ENCODE measurements at regions not wholly inside any gene's neighbourhood (a gene's known extent, or its start where the extent isn't known, plus 50 kb on each side); places are given as distances from the start of the nearest gene placed in this dataset.

GRCh38 chr20:22833851-22834250 is 201.3 kb upstream of the SSTR4 start:
- Histone ChIP-seq H3K14ac (ENCODE audit: insufficient read depth, low read length) (no peak overlapping the region), H2BK120ac (ENCODE audit: low read depth, low read length, poor library complexity, severe bottlenecking) (no peak overlapping the region), H2BK12ac (ENCODE audit: insufficient read length, low read depth, low read length) (no peak overlapping the region), H3K23ac (ENCODE audit: insufficient read length, low read depth, low read length) (no peak overlapping the region), H3K18ac (ENCODE audit: insufficient read length, low read depth, low read length) (no peak overlapping the region), H3K23me2 (ENCODE audit: insufficient read length, low read depth, low read length, poor library complexity, severe bottlenecking) (no peaks in the 10 kb centered on the region), H3K27me3 (ENCODE audit: insufficient read depth, low read length) (no peaks in the 10 kb centered on the region), H2AK5ac (ENCODE audit: insufficient read length, low read length) (no peak overlapping the region), H3K4me2 (ENCODE audit: insufficient read depth, insufficient read length, low read length) (no peak overlapping the region), H4K20me1 (ENCODE audit: control insufficient read depth, insufficient read depth, insufficient read length) (no peaks in the 10 kb centered on the region), H4K91ac (ENCODE audit: insufficient read length, low read depth, low read length) (no peak overlapping the region), H3K9me3 (ENCODE audit: control insufficient read depth, low read depth, low read length) (no peaks in the 10 kb centered on the region), H3K27ac (ENCODE audit: insufficient read length, low read depth, low read length) (no peak overlapping the region), H4K8ac (replicated peaks; ENCODE audit: insufficient read length, low read depth, low read length) (no peak overlapping the region), H3K79me2 (ENCODE audit: insufficient read depth, low read length) (no peaks in the 10 kb centered on the region), H2BK5ac (ENCODE audit: insufficient read length, low read length) (no peak overlapping the region), H3K56ac (ENCODE audit: insufficient read length, low read depth, low read length) (no peak overlapping the region), H3K4ac (ENCODE audit: low read depth, low read length) (no peak overlapping the region), H3T11ph (ENCODE audit: low read length) (no peak overlapping the region), H4K5ac (ENCODE audit: insufficient read length, low read depth, low read length) (no peak overlapping the region), H3K79me1 (ENCODE audit: insufficient read depth, low read depth, low read length, poor library complexity, severe bottlenecking) (no peaks in the 10 kb centered on the region), H2BK20ac (ENCODE audit: low read depth, low read length, poor library complexity, severe bottlenecking) (no peak overlapping the region), H3K4me1 (ENCODE audit: insufficient read depth, low read length) (no peaks in the 10 kb centered on the region), H2BK15ac (ENCODE audit: low read depth, low read length) (no peak overlapping the region), H2AFZ (ENCODE audit: low read length) (no peak overlapping the region), H3K9ac (ENCODE audit: extremely low read depth, insufficient read length, low read length) (no peak overlapping the region)
- whole genome bisulfite sequencing (ENCODE audit: extremely low coverage, insufficient read length, low lambda C conversion rate) = no CpG with 5 or more reads among the region's 8 CpGs
- Mint-ChIP-seq H3K36me3 (ENCODE audit: insufficient read depth in 1 of 3, low read depth in 3 of 3) (no peaks in the 10 kb centered on the region), H3K27me3 (ENCODE audit: low read depth) (peaks cover 10% of the 10 kb centered on the region), H3K4me3 (no peak overlapping the region), H3K9me3 (peaks cover 0 to 3% of the 10 kb centered on the region in 2 experiments; a peak in 2 of 5 replicates), H3K27ac (no peak overlapping the region; a peak in 1 of 7 replicates), H3K4me1 (no peaks in the 10 kb centered on the region)
- TF ChIP-seq CTCF (conservative IDR thresholded peaks at IDR 0.05) = no peak
- no peak for DNase-seq
